Body of pancreas (tissue), 4 donors: ENCODE measurements at regions not wholly inside any gene's neighbourhood (a gene's known extent, or its start where the extent isn't known, plus 50 kb on each side); places are given as distances from the start of the nearest gene placed in this dataset.

ENCODE experiments used
- CTCF ChIP-seq, 7 experiments: fragments of 450-650 bp in 4 of 7; fragments of 200-600 bp in 3 of 7; sonication (generic) in 3 of 7; IDR thresholded peaks; one replicate each; pipeline ENCODE4 v1.5.1; 2016 to 2019; ENCODE audit warnings: antibody characterized with exemption in 7 of 7
- POLR2A ChIP-seq, 3 donors: fragments of 450-650 bp; IDR thresholded peaks; one replicate each; pipeline ENCODE4 v1.6.1; 2016; ENCODE audit warnings: antibody characterized with exemption in 3 of 3, mild to moderate bottlenecking in 2 of 3

- no peak for TF ChIP-seq CTCF (IDR thresholded peaks at IDR 0.05)
- no peak for TF ChIP-seq POLR2A (IDR thresholded peaks at IDR 0.05)
Measured at GRCh38 chr13:85710545-85710944, 88.7 kb downstream of the SLITRK6 start.
